NB4 (cell line): ENCODE measurements at regions not wholly inside any gene's neighbourhood (a gene's known extent, or its start where the extent isn't known, plus 50 kb on each side); places are given as distances from the start of the nearest gene placed in this dataset.

Experiments
- DNase-seq: peaks from one replicate; pipeline ENCODE4 v3.0.0; 2010; ENCODE audit warnings: low read depth
- H3K4me3 ChIP-seq: one replicate; pipeline ENCODE4 v1.5.1; 2011; ENCODE audit warnings: mild to moderate bottlenecking, low read depth, low read length, moderate library complexity
- CTCF ChIP-seq: IDR thresholded peaks from one replicate; pipeline ENCODE4 v1.5.1; 2012; ENCODE audit warnings: low read depth, low read length
- MYC ChIP-seq: IDR thresholded peaks from 2 replicates; pipeline ENCODE4 v1.6.1; 2011; ENCODE audit warnings: low read depth, low read length
- POLR2A ChIP-seq: IDR thresholded peaks from 2 replicates; pipeline ENCODE4 v1.6.1; 2011; ENCODE audit warnings: mild to moderate bottlenecking; ENCODE audit not compliant: insufficient read length; ENCODE audit errors: extremely low read depth
- TF ChIP-seq, protein P1 (sequence below): IDR thresholded peaks from 2 replicates; pipeline ENCODE4 v1.6.1; 2011; ENCODE audit warnings: low read depth, low read length

DNA sequence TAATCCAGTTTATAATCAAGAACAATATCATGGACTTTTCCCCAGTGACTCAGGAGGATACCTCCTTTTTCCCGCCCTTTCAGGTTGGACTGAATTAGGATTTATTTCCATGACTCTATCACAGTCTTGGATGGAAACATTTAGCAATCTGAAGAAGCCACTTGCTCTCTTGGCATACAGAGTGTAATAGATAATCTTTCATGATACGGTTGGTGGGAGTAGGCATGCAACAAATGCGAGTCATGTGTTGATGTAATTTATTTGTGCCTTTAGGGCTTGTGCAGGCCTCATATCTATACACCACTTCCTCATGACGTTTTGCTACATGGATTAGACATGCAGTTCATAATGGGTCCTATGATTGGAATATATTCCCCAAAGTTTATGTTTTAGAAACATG, 54.2 kb upstream of the MCTP2 start:
- no peak overlapping the region for H3K4me3 ChIP-seq
- peak; percentile 59 for DNase-seq
- no peak for TF ChIP-seq POLR2A
- TF ChIP-seq CTCF, result no peak
- TF ChIP-seq, protein P1, sequence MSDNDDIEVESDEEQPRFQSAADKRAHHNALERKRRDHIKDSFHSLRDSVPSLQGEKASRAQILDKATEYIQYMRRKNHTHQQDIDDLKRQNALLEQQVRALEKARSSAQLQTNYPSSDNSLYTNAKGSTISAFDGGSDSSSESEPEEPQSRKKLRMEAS, result no peak
- TF ChIP-seq MYC, result no peak

GRCh38 chr15:94175420-94175819, 55.9 kb upstream of the MCTP2 start:
- DNase-seq, result no peak
- no peak for TF ChIP-seq MYC
- no peak for TF ChIP-seq CTCF
- TF ChIP-seq POLR2A, result no peak
- H3K4me3 ChIP-seq, result no peak overlapping the region

DNA sequence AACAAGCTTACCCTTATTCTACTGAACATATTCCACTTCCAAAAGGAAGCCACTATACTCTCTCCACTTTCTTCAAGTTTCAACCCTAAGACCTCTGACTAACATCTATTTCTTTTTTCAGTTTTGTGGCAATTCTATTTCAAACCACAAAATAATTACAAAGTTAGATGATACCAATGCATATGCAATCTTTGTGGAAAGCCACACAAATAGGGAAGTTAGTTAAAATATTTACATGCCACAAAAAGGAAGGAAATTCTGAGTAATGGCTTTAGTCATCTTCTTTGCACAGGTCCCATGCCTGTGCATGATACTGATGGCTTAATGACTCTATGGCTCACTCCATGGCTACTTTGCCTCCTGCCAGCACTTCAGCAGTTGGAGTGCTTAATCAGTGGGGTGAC, 57.0 kb upstream of the MCTP2 start:
- peak; percentile 62 for TF ChIP-seq MYC
- TF ChIP-seq, protein P1, result no peak
- peak; percentile 96 for DNase-seq
- H3K4me3 ChIP-seq, result no peak overlapping the region

GRCh38 chr15:94168250-94168649, 63.1 kb upstream of the MCTP2 start:
- TF ChIP-seq, protein P1, result no peak
- TF ChIP-seq MYC, result no peak
- TF ChIP-seq POLR2A, result no peak
- peak; percentile 58 for TF ChIP-seq CTCF
- H3K4me3 ChIP-seq, result no peak overlapping the region
- peak; percentile 42 for DNase-seq

- DNase-seq, result peak; percentile 17
Measured at GRCh38 chr15:94164971-94165370, 66.4 kb upstream of the MCTP2 start.

GRCh38 chr15:94164202-94164807, 67.1 kb upstream of the MCTP2 start:
- TF ChIP-seq MYC (no peak), POLR2A (no peak), CTCF (peak; percentile 78)
- TF ChIP-seq, protein P1, result peak; percentile 30; the same call in 1 of the 2 replicates
- no peak overlapping the region for H3K4me3 ChIP-seq
- DNase-seq, result peak; percentile 80

More at GRCh38 chr15:94164971-94165370, 66.4 kb upstream of the MCTP2 start:
- H3K4me3 ChIP-seq, result no peak overlapping the region
- TF ChIP-seq MYC (no peak), CTCF (no peak), POLR2A (no peak)
- TF ChIP-seq, protein P1, result no peak
